Endodermal cell (in vitro differentiated cells): ENCODE measurements at regions not wholly inside any gene's neighbourhood (a gene's known extent, or its start where the extent isn't known, plus 50 kb on each side); places are given as distances from the start of the nearest gene placed in this dataset.

ENCODE experiments used
- DNase-seq: peaks from one replicate; pipeline ENCODE4 v3.0.0-alpha.2; 2017
- H3K27ac ChIP-seq: 2 replicates; pipeline ENCODE4 v1.5.1; 2013; ENCODE audit warnings: mild to moderate bottlenecking, low read depth, low read length, moderate library complexity
- H3K27me3 ChIP-seq: 2 replicates; pipeline ENCODE4 v1.6.1; 2013; ENCODE audit warnings: mild to moderate bottlenecking, low read length, moderate library complexity; ENCODE audit not compliant: insufficient read depth, control insufficient read depth, poor library complexity, severe bottlenecking
- H3K36me3 ChIP-seq: 2 replicates; pipeline ENCODE4 v1.7.0; 2013; ENCODE audit warnings: mild to moderate bottlenecking, low read length, moderate library complexity; ENCODE audit not compliant: control insufficient read depth, insufficient read depth
- H3K4me1 ChIP-seq: one replicate; pipeline ENCODE4 v1.7.0; 2013; ENCODE audit warnings: low read length; ENCODE audit not compliant: control insufficient read depth, insufficient read depth
- H3K4me3 ChIP-seq: 2 replicates; pipeline ENCODE4 v1.5.1; 2013; ENCODE audit warnings: mild to moderate bottlenecking, low read length, moderate library complexity
- H3K9ac ChIP-seq: 2 replicates; pipeline ENCODE4 v1.6.1; 2013; ENCODE audit warnings: mild to moderate bottlenecking, low read length, moderate library complexity; ENCODE audit not compliant: poor library complexity, severe bottlenecking; ENCODE audit errors: extremely low read depth
- H3K9me3 ChIP-seq: 2 replicates; pipeline ENCODE4 v1.6.1; 2013; ENCODE audit warnings: mild to moderate bottlenecking, low read length, moderate library complexity; ENCODE audit not compliant: control insufficient read depth
- H3K27ac Mint-ChIP-seq: 2 replicates; pipeline ENCODE4 v1.8.0; 2020; ENCODE audit warnings: mixed read lengths
- H3K27me3 Mint-ChIP-seq: 2 replicates; pipeline ENCODE4 v1.8.0; 2021; ENCODE audit warnings: mild to moderate bottlenecking, mixed read lengths; ENCODE audit not compliant: insufficient read depth
- H3K36me3 Mint-ChIP-seq: 2 replicates; pipeline ENCODE4 v1.8.0; 2020; ENCODE audit warnings: low read depth, mixed read lengths
- H3K4me1 Mint-ChIP-seq: 2 replicates; pipeline ENCODE4 v1.8.0; 2020; ENCODE audit warnings: mixed read lengths
- H3K4me3 Mint-ChIP-seq: 2 replicates; pipeline ENCODE4 v1.8.0; 2020; ENCODE audit warnings: mild to moderate bottlenecking, moderate library complexity, mixed read lengths
- H3K9me3 Mint-ChIP-seq: 2 replicates; pipeline ENCODE4 v1.8.0; 2020; ENCODE audit warnings: mild to moderate bottlenecking, mixed read lengths
- CTCF ChIP-seq: fragments of 200-600 bp; sonication (generic); conservative IDR thresholded peaks from 2 replicates; pipeline ENCODE4 v1.5.0; 2021; ENCODE audit warnings: antibody characterized with exemption, mild to moderate bottlenecking
- WGBS, 2 experiments: methylation state at CpG; one replicate each; pipeline versions ENCODE4 v1.1.5 to v1.1.7; 2013; ENCODE audit warnings: missing lambda C conversion rate in 2 of 2, mixed read lengths in 1 of 2; ENCODE audit not compliant: insufficient coverage in 1 of 2, insufficient read length in 1 of 2; 5-methylcytosine and 5-hydroxymethylcytosine counted together

GRCh38 chr14:100405760-100406455, 82.8 kb downstream of the SLC25A47 start:
- H3K4me1 Mint-ChIP-seq: peaks cover 22% of the 10 kb centered on the region
- no peaks in the 10 kb centered on the region for H3K9me3 Mint-ChIP-seq
- H3K4me3 Mint-ChIP-seq: no peak overlapping the region
- H3K27me3 ChIP-seq: no peaks in the 10 kb centered on the region
- H3K4me3 ChIP-seq: no peak overlapping the region
- no peak for TF ChIP-seq CTCF
- H3K9me3 ChIP-seq: no peaks in the 10 kb centered on the region
- WGBS, 2 experiments: 90 to 96% methylated on average over 10 to 12 of the region's 12 CpGs
- no peaks in the 10 kb centered on the region for H3K36me3 Mint-ChIP-seq
- H3K27ac Mint-ChIP-seq: peak overlapping the region; percentile 27
- DNase-seq: no peak
- H3K36me3 ChIP-seq: no peaks in the 10 kb centered on the region
- no peak overlapping the region for H3K27ac ChIP-seq
- H3K27me3 Mint-ChIP-seq: peaks cover 29% of the 10 kb centered on the region
- H3K9ac ChIP-seq: no peak overlapping the region
- peaks cover 3% of the 10 kb centered on the region for H3K4me1 ChIP-seq

GRCh38 chr14:100406505-100407131, 83.5 kb downstream of the SLC25A47 start:
- Histone ChIP-seq H3K27me3 (no peaks in the 10 kb centered on the region), H3K36me3 (no peaks in the 10 kb centered on the region), H3K4me3 (no peak overlapping the region), H3K27ac (no peak overlapping the region), H3K9ac (no peak overlapping the region), H3K9me3 (no peaks in the 10 kb centered on the region), H3K4me1 (peaks cover 3% of the 10 kb centered on the region)
- DNase-seq: no peak
- Mint-ChIP-seq H3K4me3 (no peak overlapping the region), H3K4me1 (peaks cover 22% of the 10 kb centered on the region), H3K27me3 (peaks cover 24% of the 10 kb centered on the region), H3K9me3 (no peaks in the 10 kb centered on the region), H3K27ac (no peak overlapping the region), H3K36me3 (no peaks in the 10 kb centered on the region)
- 93 to 97% methylated on average over 6 to 10 of the region's 10 CpGs for WGBS, 2 experiments
- TF ChIP-seq CTCF: no peak

- no peak for DNase-seq
- Mint-ChIP-seq H3K27ac (no peak overlapping the region), H3K36me3 (no peaks in the 10 kb centered on the region), H3K4me1 (peaks cover 22% of the 10 kb centered on the region), H3K27me3 (peaks cover 20% of the 10 kb centered on the region), H3K4me3 (no peak overlapping the region), H3K9me3 (no peaks in the 10 kb centered on the region)
- WGBS, 2 experiments: 94 to 100% methylated on average over 1 to 11 of the region's 11 CpGs
- no peaks in the 10 kb centered on the region for H3K36me3 ChIP-seq
- no peak overlapping the region for H3K9ac ChIP-seq
- no peaks in the 10 kb centered on the region for H3K9me3 ChIP-seq
- peaks cover 3% of the 10 kb centered on the region for H3K4me1 ChIP-seq
- no peak for TF ChIP-seq CTCF
- no peaks in the 10 kb centered on the region for H3K27me3 ChIP-seq
- no peak overlapping the region for H3K4me3 ChIP-seq
- H3K27ac ChIP-seq: peak overlapping the region; percentile 45
These were observed 84.4 kb downstream of the SLC25A47 start for GRCh38 chr14:100407376-100408102.
